ENCODE measurements at regions not wholly inside any gene's neighbourhood (a gene's known extent, or its start where the extent isn't known, plus 50 kb on each side); places are given as distances from the start of the nearest gene placed in this dataset.

GRCh38 chr3:25137606-25138005, 290.5 kb upstream of the RARB start:
- Histone ChIP-seq H3K36me3 (ENCODE audit: control insufficient read depth in 2 of 2, insufficient read depth in 2 of 2, low read length in 1 of 2) (no peaks in the 10 kb centered on the region), H3K27ac (ENCODE audit: control insufficient read depth, insufficient read depth) (no peak overlapping the region), H3K27me3 (replicated peaks in 1 of 2; ENCODE audit: control insufficient read depth in 2 of 2, insufficient read depth in 2 of 2, low read length in 1 of 2) (no peaks in the 10 kb centered on the region), H2AFZ (ENCODE audit: control insufficient read depth, low read depth, low read length) (no peak overlapping the region), H3K79me2 (ENCODE audit: control insufficient read depth, insufficient read depth, low read length) (no peaks in the 10 kb centered on the region), H4K20me1 (ENCODE audit: control insufficient read depth, insufficient read depth) (no peaks in the 10 kb centered on the region), H3K9ac (ENCODE audit: control insufficient read depth, insufficient read depth, low read length) (no peak overlapping the region), H3K4me2 (ENCODE audit: control insufficient read depth, insufficient read depth) (no peak overlapping the region), H3K4me1 (ENCODE audit: control insufficient read depth, insufficient read depth, low read length) (no peaks in the 10 kb centered on the region), H3K4me3 (no peak overlapping the region), H3K9me3 (replicated peaks; ENCODE audit: control insufficient read depth, insufficient read depth, low read length) (no peaks in the 10 kb centered on the region)
- ATAC-seq (no peak), FAIRE-seq (no peak), DNase-seq (ENCODE audit: low read depth, low spot score) (no peak)
- in situ Hi-C loops (cut with MboI) (no loop called here), intact Hi-C loops (cut with micrococcal nuclease; ENCODE audit: unreplicated experiment) (no loop called here)
- CTCF ChIA-PET: interaction anchor here (0.6 to 1.1 kb wide), 2 partner anchors 15 to 16 kb away, joined by 3 read pairs; no protein-coding TSS in a partner anchor
- 25% methylated on average over 2 of the region's 2 CpGs for WGBS (ENCODE audit: insufficient coverage, insufficient replicate concordance, low lambda C conversion rate, missing lambda C conversion rate)
- no peak for TF ChIP-seq RBBP5 (conservative IDR thresholded peaks at IDR 0.05)
- no peak for TF ChIP-seq MYB (IDR thresholded peaks at IDR 0.05; ENCODE audit: borderline replicate concordance, low read depth, low read length)
- no peak for TF ChIP-seq ZNF622 (IDR thresholded peaks at IDR 0.05)
- TF ChIP-seq FOXM1 (IDR thresholded peaks at IDR 0.05; ENCODE audit: low read depth, low read length): no peak
- TF ChIP-seq POLR2AphosphoS5 (IDR thresholded peaks at IDR 0.05; ENCODE audit: low read length): no peak
- TF ChIP-seq ZSCAN29 (IDR thresholded peaks at IDR 0.05): no peak
- TF ChIP-seq IKZF2 (IDR thresholded peaks at IDR 0.05): no peak
- TF ChIP-seq SMAD1 (IDR thresholded peaks at IDR 0.05; ENCODE audit: low read depth, partially characterized antibody): no peak
- TF ChIP-seq SUPT20H (IDR thresholded peaks at IDR 0.05; ENCODE audit: borderline replicate concordance, control insufficient read depth, low read depth, low read length): no peak
- TF ChIP-seq CHD2 (IDR thresholded peaks at IDR 0.05; ENCODE audit: borderline replicate concordance, low read depth, low read length): no peak
- no peak for TF ChIP-seq ZNF274 (IDR thresholded peaks at IDR 0.05; ENCODE audit: insufficient read depth, insufficient read length)
- no peak for TF ChIP-seq CBX5 (IDR thresholded peaks at IDR 0.05; ENCODE audit: low read depth)
- no peak for TF ChIP-seq EP300 (IDR thresholded peaks at IDR 0.05; ENCODE audit: borderline replicate concordance in 1 of 2, control insufficient read depth in 1 of 2, low read depth in 2 of 2, low read length in 2 of 2)
- TF ChIP-seq ATF2 (IDR thresholded peaks at IDR 0.05; ENCODE audit: low read length): no peak
- TF ChIP-seq TAF1 (IDR thresholded peaks at IDR 0.05; ENCODE audit: borderline replicate concordance, low read depth, low read length): no peak
- no peak for TF ChIP-seq NFIC (IDR thresholded peaks at IDR 0.05; ENCODE audit: low read depth, low read length)
- RAD21 ChIA-PET (ENCODE audit: unreplicated experiment): no interaction called here
- SMC1A ChIA-PET (ENCODE audit: uncharacterized antibody, unreplicated experiment): interaction anchor here (1.1 to 1.3 kb wide), 2 partner anchors 10 to 15 kb away, joined by 3 read pairs; no protein-coding TSS in a partner anchor
- POLR2A ChIA-PET: no interaction called here
- BruUV-seq (replicated peaks): no TSS peak

Measured in GM12878 (cell line).